K562 (cell line): ENCODE measurements at regions not wholly inside any gene's neighbourhood (a gene's known extent, or its start where the extent isn't known, plus 50 kb on each side); places are given as distances from the start of the nearest gene placed in this dataset.

ENCODE experiments used
- ATAC-seq: fragments of 200-7000 bp; cut with Tn5 transposase; 3 replicates; pipeline ENCODE4 v1.9.1; 2020; ENCODE audit warnings: moderate library complexity
- BruUV-seq: library from RNA; stranded (reverse); fragments of 400-500 nt; replicated peaks from 2 replicates; lab custom pipeline; 2021; lab: Mats Ljungman, UMichigan
- CTCF ChIA-PET: fragments of 300-600 bp; formaldehyde crosslinking; extraction: SDS; loops from one replicate; lab custom pipeline; 2021; ENCODE audit warnings: low intra/inter-chr PET ratio; lab: Yijun Ruan, JAX
- POLR2A ChIA-PET: fragments of 300-600, 350-650 bp; sonication (Branson Sonifier 250); formaldehyde crosslinking; extraction: SDS; loops from one replicate; lab custom pipeline; 2021; ENCODE audit warnings: antibody characterized with exemption, inconsistent platforms; lab: Yijun Ruan, JAX
- DNase-seq, 4 experiments: peaks; one replicate each; pipeline versions ENCODE4 v3.0.0 to v3.0.0-alpha.2; 2011 to 2018; ENCODE audit warnings: low spot score in 3 of 4, mixed read lengths in 3 of 4; ENCODE audit errors: extremely low read depth in 1 of 4
- FAIRE-seq: peaks from 2 replicates; lab custom pipeline; 2011; peaks lifted over from hg19 to GRCh38; lab: Jason Lieb, UNC
- H2AFZ ChIP-seq: 2 replicates; pipeline ENCODE4 v1.6.0; 2011; ENCODE audit warnings: low read depth, low read length, control low read depth, inconsistent platforms
- H3K27ac ChIP-seq: fragments of 200-600 bp; 3 replicates; pipeline ENCODE4 v1.8.0; 2011; ENCODE audit warnings: low read depth, mild to moderate bottlenecking, control low read depth, inconsistent platforms, low read length, moderate library complexity, mixed read lengths; ENCODE audit errors: extremely low read depth
- H3K27me3 ChIP-seq, 2 experiments: fragments of 300-600 bp in 1 of 2; 2 replicates in 1 of 2; 3 replicates in 1 of 2; pipeline versions ENCODE4 v1.6.0 to v1.8.0; 2011; ENCODE audit warnings: inconsistent platforms in 2 of 2, low read length in 2 of 2, mild to moderate bottlenecking in 1 of 2, mixed read lengths in 1 of 2, moderate library complexity in 1 of 2; ENCODE audit not compliant: control insufficient read depth in 2 of 2, insufficient read depth in 2 of 2
- H3K36me3 ChIP-seq: fragments of 300-600 bp; 3 replicates; pipeline ENCODE4 v1.8.0; 2011; ENCODE audit warnings: mild to moderate bottlenecking, low read length, inconsistent platforms; ENCODE audit not compliant: control insufficient read depth, insufficient read depth
- H3K4me1 ChIP-seq, 2 experiments: fragments of 200-600 bp in 1 of 2; replicated peaks in 1 of 2; 2 replicates in 1 of 2; 3 replicates in 1 of 2; pipeline versions ENCODE4 v1.5.1 to v1.8.0; 2011; ENCODE audit warnings: inconsistent platforms in 2 of 2, low read length in 2 of 2, mild to moderate bottlenecking in 1 of 2, mixed read lengths in 1 of 2, moderate library complexity in 1 of 2; ENCODE audit not compliant: control insufficient read depth in 2 of 2, insufficient read depth in 2 of 2
- H3K4me2 ChIP-seq: 2 replicates; pipeline ENCODE4 v1.6.1; 2011; ENCODE audit warnings: low read length, control low read depth, inconsistent platforms, mixed read lengths; ENCODE audit not compliant: insufficient read depth
- H3K4me3 ChIP-seq: fragments of 200-600 bp; sonication (generic), shearing (Covaris generic); 2 replicates; pipeline ENCODE4 v1.5.1; 2016; ENCODE audit warnings: control low read depth, inconsistent platforms
- H3K79me2 ChIP-seq: fragments of 200-600 bp; 3 replicates; pipeline ENCODE4 v1.8.0; 2011; ENCODE audit warnings: low read length, inconsistent platforms; ENCODE audit not compliant: control insufficient read depth, insufficient read depth
- H3K9ac ChIP-seq, 2 experiments: 2 replicates each; pipeline versions ENCODE4 v1.6.0 to v1.6.1; 2011; ENCODE audit warnings: low read depth in 2 of 2, low read length in 2 of 2, control low read depth in 1 of 2, inconsistent platforms in 1 of 2, mild to moderate bottlenecking in 1 of 2, mixed read lengths in 1 of 2; ENCODE audit not compliant: insufficient read depth in 1 of 2
- H3K9me1 ChIP-seq: one replicate; pipeline ENCODE4 v1.6.0; 2011; ENCODE audit warnings: inconsistent platforms, mild to moderate bottlenecking, low read length, moderate library complexity; ENCODE audit not compliant: control insufficient read depth, insufficient read depth
- H3K9me3 ChIP-seq: replicated peaks from 2 replicates; pipeline ENCODE4 v1.5.1; 2011; ENCODE audit warnings: low read depth, low read length, inconsistent platforms; ENCODE audit not compliant: control insufficient read depth, insufficient read depth
- H4K20me1 ChIP-seq: replicated peaks from 2 replicates; pipeline ENCODE4 v1.6.1; 2011; ENCODE audit warnings: low read length, inconsistent platforms, mixed read lengths; ENCODE audit not compliant: control insufficient read depth, insufficient read depth
- ETS2 ChIP-seq: IDR thresholded peaks from 2 replicates; pipeline ENCODE4 v1.6.1; 2016; ENCODE audit warnings: borderline replicate concordance, missing genetic modification characterization, mild to moderate bottlenecking, moderate library complexity, missing compliant biosample characterization; ENCODE audit not compliant: poor library complexity, severe bottlenecking
- FOS ChIP-seq: IDR thresholded peaks from 3 replicates; pipeline ENCODE4 v1.6.1; 2011; ENCODE audit not compliant: insufficient read length; ENCODE audit errors: extremely low read depth
- FOXK2 ChIP-seq, 2 experiments: fragments of 450-650 bp; IDR thresholded peaks in 1 of 2; conservative IDR thresholded peaks in 1 of 2; 2 replicates each; pipeline ENCODE4 v1.6.1; 2016; ENCODE audit warnings: low read depth in 2 of 2, mild to moderate bottlenecking in 1 of 2
- GABPA ChIP-seq: fragments of 200-800 bp; sonication (Bioruptor generic); conservative IDR thresholded peaks from 2 replicates; pipeline ENCODE4 v1.6.1; 2016; ENCODE audit warnings: low read depth, missing genetic modification characterization, missing compliant biosample characterization
- GTF2F1 ChIP-seq: IDR thresholded peaks from 2 replicates; pipeline ENCODE4 v1.6.1; 2011; ENCODE audit warnings: low read depth, low read length, improper control_type of control experiment
- MCM3 ChIP-seq: fragments of 450-650 bp; IDR thresholded peaks from 2 replicates; pipeline ENCODE4 v1.6.1; 2016
- NFIX ChIP-seq: fragments of 250-450 bp; sonication (Bioruptor Pico); IDR thresholded peaks from 2 replicates; pipeline ENCODE4 v1.4.0; 2020; ENCODE audit warnings: low read depth, mild to moderate bottlenecking, moderate library complexity
- PRMT5 ChIP-seq: sonication (generic); formaldehyde crosslinking; IDR thresholded peaks from 2 replicates; pipeline ENCODE4 v1.5.0; 2020; ENCODE audit warnings: missing genetic modification reagents
- RNF2 ChIP-seq: sonication (generic); IDR thresholded peaks from 2 replicates; pipeline ENCODE4 v1.6.1; 2016
- SP1 ChIP-seq: sonication (generic); formaldehyde crosslinking; IDR thresholded peaks from 2 replicates; pipeline ENCODE4 v1.8.1; 2022; ENCODE audit warnings: mild to moderate bottlenecking, missing genetic modification reagents
- ZKSCAN3 ChIP-seq: fragments of 250-450 bp; sonication (Bioruptor Pico); IDR thresholded peaks from 2 replicates; pipeline ENCODE4 v1.4.0; 2020
- ZKSCAN8 ChIP-seq: fragments of 200-800 bp; sonication (Bioruptor generic); IDR thresholded peaks from 2 replicates; pipeline ENCODE4 v1.6.1; 2016; ENCODE audit warnings: missing genetic modification characterization, missing compliant biosample characterization
- ZNF217 ChIP-seq: sonication (generic); formaldehyde crosslinking; IDR thresholded peaks from 2 replicates; pipeline ENCODE4 v1.8.0; 2022; ENCODE audit warnings: mild to moderate bottlenecking, missing genetic modification reagents
- WGBS: fragments of 100-300 bp; shearing (Covaris generic); methylation state at CpG from one replicate; pipeline ENCODE4 v1.1.6; 2016; ENCODE audit warnings: low coverage, mixed read lengths; ENCODE audit not compliant: insufficient coverage; ENCODE audit errors: missing lambda C conversion rate; 5-methylcytosine and 5-hydroxymethylcytosine counted together
- in situ Hi-C: fragments of 300-500 bp; cut with MboI; formaldehyde crosslinking; loops from 4 replicates; pipeline ENCODE4 v1.15.0; 2018; ENCODE audit warnings: inconsistent platforms, mixed read lengths
- intact Hi-C: fragments of 100-400 bp; cut with micrococcal nuclease; formaldehyde crosslinking; loops from 2 replicates; pipeline ENCODE4 v1.14.2; 2022
- TF ChIP-seq, protein P1 (sequence below): fragments of 250-450 bp; sonication (Bioruptor Pico); IDR thresholded peaks from 2 replicates; pipeline ENCODE4 v1.5.1; 2021; ENCODE audit warnings: mild to moderate bottlenecking
- TF ChIP-seq, protein P2 (sequence below): fragments of 450-650 bp; IDR thresholded peaks from 2 replicates; pipeline ENCODE4 v1.6.1; 2014; ENCODE audit warnings: low read depth, mild to moderate bottlenecking, moderate library complexity, borderline replicate concordance
- TF ChIP-seq, protein P3 (sequence below): fragments of 250-450 bp; sonication (Bioruptor Pico); IDR thresholded peaks from 2 replicates; pipeline ENCODE4 v1.4.0; 2020; ENCODE audit warnings: borderline replicate concordance
- TF ChIP-seq, protein P4 (sequence below), 2 experiments: fragments of 150-350 bp in 1 of 2; IDR thresholded peaks; 2 replicates each; pipeline ENCODE4 v1.6.1; 2012 to 2016; ENCODE audit warnings: low read depth in 2 of 2, low read length in 2 of 2, mild to moderate bottlenecking in 1 of 2, moderate library complexity in 1 of 2

DNA sequence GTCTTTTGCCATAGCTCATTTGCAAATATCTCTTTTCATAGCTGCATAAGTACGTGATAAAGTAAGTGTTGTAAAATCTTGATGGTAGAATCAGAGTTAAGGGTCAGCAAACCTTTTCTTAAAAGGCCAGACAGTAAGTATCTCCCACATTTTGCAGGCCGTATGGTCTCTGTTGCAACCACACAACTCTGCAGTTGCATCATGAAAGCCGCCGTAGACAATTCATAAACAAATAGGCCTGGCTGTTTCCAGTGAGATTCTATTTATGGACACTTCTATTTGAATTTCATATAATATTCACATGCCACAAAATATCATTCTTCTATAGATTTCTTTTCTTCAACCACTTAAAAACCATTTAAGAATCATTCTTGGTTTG lies 248.5 kb downstream of the TLE3 start:
- ChIA-PET CTCF (no interaction called here), POLR2A (interaction anchor here (1.7 kb wide), 1 partner anchor 9 kb away, joined by 7 read pairs; no protein-coding TSS in a partner anchor)
- Histone ChIP-seq H3K36me3 (no peaks in the 10 kb centered on the region), H3K79me2 (no peaks in the 10 kb centered on the region), H4K20me1 (no peaks in the 10 kb centered on the region), H3K4me2 (no peak overlapping the region), H3K9ac (no peak overlapping the region), H3K27me3 (peaks cover 0 to 9% of the 10 kb centered on the region in 2 experiments; a peak in 1 of 5 replicates), H3K4me3 (no peak overlapping the region), H3K9me3 (no peaks in the 10 kb centered on the region), H3K9me1 (no peaks in the 10 kb centered on the region), H3K4me1 (no peaks in the 10 kb centered on the region), H2AFZ (no peak overlapping the region), H3K27ac (no peak overlapping the region)
- no TSS peak for BruUV-seq
- 3% methylated on average over 4 of the region's 4 CpGs for WGBS
- no peak for ATAC-seq
- FAIRE-seq = no peak
- intact Hi-C loops (no loop called here), in situ Hi-C loops (no loop called here)
- DNase-seq = no peak
- no peak for TF ChIP-seq ZKSCAN3 (CRISPR knock-in tag)
- TF ChIP-seq, protein P1, sequence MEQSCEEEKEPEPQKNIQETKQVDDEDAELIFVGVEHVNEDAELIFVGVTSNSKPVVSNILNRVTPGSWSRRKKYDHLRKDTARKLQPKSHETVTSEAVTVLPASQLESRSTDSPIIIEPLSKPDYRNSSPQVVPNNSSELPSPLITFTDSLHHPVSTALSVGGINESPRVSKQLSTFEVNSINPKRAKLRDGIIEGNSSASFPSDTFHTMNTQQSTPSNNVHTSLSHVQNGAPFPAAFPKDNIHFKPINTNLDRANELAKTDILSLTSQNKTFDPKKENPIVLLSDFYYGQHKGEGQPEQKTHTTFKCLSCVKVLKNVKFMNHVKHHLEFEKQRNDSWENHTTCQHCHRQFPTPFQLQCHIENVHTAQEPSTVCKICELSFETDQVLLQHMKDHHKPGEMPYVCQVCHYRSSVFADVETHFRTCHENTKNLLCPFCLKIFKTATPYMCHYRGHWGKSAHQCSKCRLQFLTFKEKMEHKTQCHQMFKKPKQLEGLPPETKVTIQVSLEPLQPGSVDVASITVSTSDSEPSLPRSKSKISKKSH (CRISPR knock-in tag) = no peak
- TF ChIP-seq GABPA (tag) = no peak
- no peak for TF ChIP-seq PRMT5 (CRISPR knock-in tag)
- TF ChIP-seq ZKSCAN8 = no peak
- TF ChIP-seq ZNF217 (CRISPR knock-in tag) = no peak
- TF ChIP-seq, protein P2, sequence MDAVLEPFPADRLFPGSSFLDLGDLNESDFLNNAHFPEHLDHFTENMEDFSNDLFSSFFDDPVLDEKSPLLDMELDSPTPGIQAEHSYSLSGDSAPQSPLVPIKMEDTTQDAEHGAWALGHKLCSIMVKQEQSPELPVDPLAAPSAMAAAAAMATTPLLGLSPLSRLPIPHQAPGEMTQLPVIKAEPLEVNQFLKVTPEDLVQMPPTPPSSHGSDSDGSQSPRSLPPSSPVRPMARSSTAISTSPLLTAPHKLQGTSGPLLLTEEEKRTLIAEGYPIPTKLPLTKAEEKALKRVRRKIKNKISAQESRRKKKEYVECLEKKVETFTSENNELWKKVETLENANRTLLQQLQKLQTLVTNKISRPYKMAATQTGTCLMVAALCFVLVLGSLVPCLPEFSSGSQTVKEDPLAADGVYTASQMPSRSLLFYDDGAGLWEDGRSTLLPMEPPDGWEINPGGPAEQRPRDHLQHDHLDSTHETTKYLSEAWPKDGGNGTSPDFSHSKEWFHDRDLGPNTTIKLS = no peak
- no peak for TF ChIP-seq NFIX
- TF ChIP-seq, protein P3, sequence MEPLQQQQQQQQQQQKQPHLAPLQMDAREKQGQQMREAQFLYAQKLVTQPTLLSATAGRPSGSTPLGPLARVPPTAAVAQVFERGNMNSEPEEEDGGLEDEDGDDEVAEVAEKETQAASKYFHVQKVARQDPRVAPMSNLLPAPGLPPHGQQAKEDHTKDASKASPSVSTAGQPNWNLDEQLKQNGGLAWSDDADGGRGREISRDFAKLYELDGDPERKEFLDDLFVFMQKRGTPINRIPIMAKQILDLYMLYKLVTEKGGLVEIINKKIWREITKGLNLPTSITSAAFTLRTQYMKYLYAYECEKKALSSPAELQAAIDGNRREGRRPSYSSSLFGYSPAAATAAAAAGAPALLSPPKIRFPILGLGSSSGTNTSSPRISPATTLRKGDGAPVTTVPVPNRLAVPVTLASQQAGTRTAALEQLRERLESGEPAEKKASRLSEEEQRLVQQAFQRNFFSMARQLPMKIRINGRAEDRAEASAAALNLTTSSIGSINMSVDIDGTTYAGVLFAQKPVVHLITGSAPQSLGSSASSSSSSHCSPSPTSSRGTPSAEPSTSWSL (CRISPR knock-in tag) = no peak
- TF ChIP-seq GTF2F1 = no peak
- no peak for TF ChIP-seq ETS2 (tag)
- no peak for TF ChIP-seq MCM3
- TF ChIP-seq, protein P4, sequence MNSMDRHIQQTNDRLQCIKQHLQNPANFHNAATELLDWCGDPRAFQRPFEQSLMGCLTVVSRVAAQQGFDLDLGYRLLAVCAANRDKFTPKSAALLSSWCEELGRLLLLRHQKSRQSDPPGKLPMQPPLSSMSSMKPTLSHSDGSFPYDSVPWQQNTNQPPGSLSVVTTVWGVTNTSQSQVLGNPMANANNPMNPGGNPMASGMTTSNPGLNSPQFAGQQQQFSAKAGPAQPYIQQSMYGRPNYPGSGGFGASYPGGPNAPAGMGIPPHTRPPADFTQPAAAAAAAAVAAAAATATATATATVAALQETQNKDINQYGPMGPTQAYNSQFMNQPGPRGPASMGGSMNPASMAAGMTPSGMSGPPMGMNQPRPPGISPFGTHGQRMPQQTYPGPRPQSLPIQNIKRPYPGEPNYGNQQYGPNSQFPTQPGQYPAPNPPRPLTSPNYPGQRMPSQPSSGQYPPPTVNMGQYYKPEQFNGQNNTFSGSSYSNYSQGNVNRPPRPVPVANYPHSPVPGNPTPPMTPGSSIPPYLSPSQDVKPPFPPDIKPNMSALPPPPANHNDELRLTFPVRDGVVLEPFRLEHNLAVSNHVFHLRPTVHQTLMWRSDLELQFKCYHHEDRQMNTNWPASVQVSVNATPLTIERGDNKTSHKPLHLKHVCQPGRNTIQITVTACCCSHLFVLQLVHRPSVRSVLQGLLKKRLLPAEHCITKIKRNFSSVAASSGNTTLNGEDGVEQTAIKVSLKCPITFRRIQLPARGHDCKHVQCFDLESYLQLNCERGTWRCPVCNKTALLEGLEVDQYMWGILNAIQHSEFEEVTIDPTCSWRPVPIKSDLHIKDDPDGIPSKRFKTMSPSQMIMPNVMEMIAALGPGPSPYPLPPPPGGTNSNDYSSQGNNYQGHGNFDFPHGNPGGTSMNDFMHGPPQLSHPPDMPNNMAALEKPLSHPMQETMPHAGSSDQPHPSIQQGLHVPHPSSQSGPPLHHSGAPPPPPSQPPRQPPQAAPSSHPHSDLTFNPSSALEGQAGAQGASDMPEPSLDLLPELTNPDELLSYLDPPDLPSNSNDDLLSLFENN (IDR thresholded peaks at IDR 0.05; ENCODE audit: low read depth in 2 of 2, low read length in 2 of 2) = no peak
- no peak for TF ChIP-seq FOXK2 (conservative IDR thresholded peaks at IDR 0.05 in 1 of 2, IDR thresholded peaks at IDR 0.05 in 1 of 2; ENCODE audit: low read depth in 2 of 2)
- TF ChIP-seq FOS = no peak
- TF ChIP-seq RNF2 = no peak
- TF ChIP-seq SP1 (CRISPR knock-in tag) = no peak
